ENCODE measurements at regions not wholly inside any gene's neighbourhood (a gene's known extent, or its start where the extent isn't known, plus 50 kb on each side); places are given as distances from the start of the nearest gene placed in this dataset.

DNA sequence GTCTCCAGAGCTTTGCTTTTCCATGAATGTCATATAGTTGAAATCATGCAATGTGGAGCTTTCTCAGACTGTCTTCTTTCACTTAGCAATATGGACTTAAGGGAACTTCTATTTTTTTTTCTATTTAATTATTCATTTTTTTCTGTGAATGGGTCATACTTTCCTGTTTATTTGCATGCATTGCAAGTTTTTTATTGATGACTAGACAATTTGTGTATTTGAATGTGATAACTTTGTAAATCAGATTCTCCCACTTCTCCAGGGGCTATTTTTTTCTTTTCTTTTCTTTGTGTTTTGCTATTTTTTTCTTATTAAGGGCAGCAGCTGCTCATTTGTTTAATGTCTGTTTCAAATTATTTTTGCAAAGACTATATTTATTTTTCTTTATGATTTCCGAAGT, 1019.8 kb upstream of the ATXN7L3B start:
- no peaks in the 10 kb centered on the region for H4K20me1 ChIP-seq (replicated peaks in 1 of 2; ENCODE audit: control insufficient read depth in 1 of 2, insufficient read depth in 2 of 2, low read length in 2 of 2)
- no peaks in the 10 kb centered on the region for H3K23me2 ChIP-seq (ENCODE audit: low read depth, low read length)
- H3K36me3 ChIP-seq (ENCODE audit: control insufficient read depth in 2 of 4, insufficient read depth in 4 of 4, low read length in 3 of 4), result no peaks in the 10 kb centered on the region
- no peak overlapping the region for H3K4ac ChIP-seq (replicated peaks; ENCODE audit: insufficient read length, low read depth, low read length)
- no peak overlapping the region for H2AK5ac ChIP-seq (ENCODE audit: low read depth, low read length)
- H4K8ac ChIP-seq (ENCODE audit: extremely low read depth, insufficient read depth, low read length), result no peak overlapping the region
- H3K4me3 ChIP-seq (ENCODE audit: extremely low read depth in 1 of 4, insufficient read depth in 2 of 4, low read depth in 3 of 4, low read length in 4 of 4), result no peak overlapping the region
- H2AFZ ChIP-seq (ENCODE audit: low read length), result no peak overlapping the region
- H3K14ac ChIP-seq (ENCODE audit: insufficient read length), result no peak overlapping the region
- no peak overlapping the region for H3K9ac ChIP-seq (replicated peaks in 1 of 4; ENCODE audit: extremely low read depth in 1 of 4, low read depth in 3 of 4, low read length in 3 of 4)
- H3K23ac ChIP-seq (ENCODE audit: insufficient read length), result no peak overlapping the region
- H2BK120ac ChIP-seq (replicated peaks; ENCODE audit: low read depth, low read length), result no peak overlapping the region
- H3K79me1 ChIP-seq (ENCODE audit: low read depth, low read length), result no peaks in the 10 kb centered on the region
- POLR2A ChIA-PET (ENCODE audit: partially characterized antibody), result interaction anchor here (0.7 kb wide), 1 partner anchor 497 kb away, joined by 3 read pairs; no protein-coding TSS in a partner anchor
- H3K27ac ChIP-seq (ENCODE audit: low read depth, low read length), result no peak overlapping the region
- H3K4me2 ChIP-seq (ENCODE audit: insufficient read depth in 1 of 2, low read depth in 2 of 2, low read length in 2 of 2), result no peak overlapping the region
- no peak overlapping the region for H2BK15ac ChIP-seq (ENCODE audit: low read length)
- 0% methylated on average over 1 of the region's 1 CpG; no CpG with 5 or more reads in 1 of the 2 experiments for WGBS, 2 experiments (ENCODE audit: extremely low coverage in 1 of 2, insufficient coverage in 1 of 2, insufficient read length in 1 of 2, insufficient replicate concordance in 2 of 2, low coverage in 1 of 2, low lambda C conversion rate in 2 of 2, missing lambda C conversion rate in 1 of 2)
- no peak for FAIRE-seq
- H3K79me2 ChIP-seq (ENCODE audit: control insufficient read depth in 1 of 2, insufficient read depth in 2 of 2, low read length in 2 of 2), result no peaks in the 10 kb centered on the region
- no peak overlapping the region for H4K91ac ChIP-seq (replicated peaks; ENCODE audit: insufficient read length, low read length)
- no peak overlapping the region for H3K56ac ChIP-seq (replicated peaks; ENCODE audit: insufficient read length, low read depth, low read length)
- peaks cover 0 to 7% of the 10 kb centered on the region in 2 experiments; a peak in 1 of 4 replicates for H3K9me3 ChIP-seq (ENCODE audit: insufficient read depth in 2 of 2, low read depth in 1 of 2, low read length in 1 of 2)
- peak; percentile 69; the same call in 1 of the 2 replicates for TF ChIP-seq MAFK (IDR thresholded peaks at IDR 0.05; ENCODE audit: low read depth, low read length)
- TF ChIP-seq HDAC6 (IDR thresholded peaks at IDR 0.05; ENCODE audit: low read depth, low read length), result no peak
- DNase-seq (ENCODE audit: low read depth in 1 of 2, low spot score in 2 of 2), result no peak
- no peak overlapping the region for H4K5ac ChIP-seq (ENCODE audit: insufficient read length, low read depth, low read length)
- H2BK20ac ChIP-seq (ENCODE audit: low read length), result no peak overlapping the region
- no peak overlapping the region for H2BK5ac ChIP-seq (ENCODE audit: low read depth, low read length)
- H3K18ac ChIP-seq (ENCODE audit: extremely low read depth, low read length), result no peak overlapping the region
- H3K4me1 ChIP-seq (replicated peaks in 1 of 4; ENCODE audit: control insufficient read depth in 3 of 4, insufficient read depth in 4 of 4, low read length in 3 of 4), result no peaks in the 10 kb centered on the region
- H3K27me3 ChIP-seq (replicated peaks in 1 of 4; ENCODE audit: control insufficient read depth in 3 of 4, extremely low read depth in 1 of 4, insufficient read depth in 3 of 4, low read length in 3 of 4), result no peaks in the 10 kb centered on the region
- H2BK12ac ChIP-seq (ENCODE audit: low read depth, low read length), result no peak overlapping the region
- CTCF ChIA-PET (ENCODE audit: partially characterized antibody), result no interaction called here

Measured in H1 (cell line).